Memory B cell (primary cell): ENCODE measurements at regions not wholly inside any gene's neighbourhood (a gene's known extent, or its start where the extent isn't known, plus 50 kb on each side); places are given as distances from the start of the nearest gene placed in this dataset.

Source experiments
- ATAC-seq: fragments of 150-1000 bp; cut with Tn5 transposase; 2 replicates; pipeline ENCODE4 v1.10.0; 2021; ENCODE audit warnings: low read depth, mild to moderate bottlenecking, moderate library complexity
- DNase-seq, 2 donors: peaks; one replicate each; pipeline ENCODE4 v3.0.0; 2022; ENCODE audit warnings: low spot score in 2 of 2
- H3K27ac Mint-ChIP-seq: one replicate; pipeline ENCODE4 v1.8.0; 2022; ENCODE audit warnings: mild to moderate bottlenecking, moderate library complexity, mixed read lengths
- H3K27me3 Mint-ChIP-seq: one replicate; pipeline ENCODE4 v1.8.0; 2022; ENCODE audit warnings: mixed read lengths
- H3K36me3 Mint-ChIP-seq: one replicate; pipeline ENCODE4 v1.8.0; 2022; ENCODE audit warnings: mild to moderate bottlenecking, mixed read lengths
- H3K4me1 Mint-ChIP-seq: one replicate; pipeline ENCODE4 v1.8.0; 2022; ENCODE audit warnings: mixed read lengths
- H3K4me3 Mint-ChIP-seq: one replicate; pipeline ENCODE4 v1.8.0; 2022; ENCODE audit warnings: mild to moderate bottlenecking, moderate library complexity, mixed read lengths
- H3K9me3 Mint-ChIP-seq: one replicate; pipeline ENCODE4 v1.8.0; 2022; ENCODE audit warnings: mixed read lengths

GRCh38 chr3:157786211-157786610, 283.0 kb upstream of the VEPH1 start:
- H3K4me1 Mint-ChIP-seq, result no peaks in the 10 kb centered on the region
- no peak overlapping the region for H3K4me3 Mint-ChIP-seq
- H3K36me3 Mint-ChIP-seq, result no peaks in the 10 kb centered on the region
- no peaks in the 10 kb centered on the region for H3K27me3 Mint-ChIP-seq
- DNase-seq (no peak), ATAC-seq (no peak)
- H3K27ac Mint-ChIP-seq, result no peak overlapping the region
- H3K9me3 Mint-ChIP-seq, result peaks cover 4% of the 10 kb centered on the region

- ATAC-seq (no peak), DNase-seq (no peak)
- Mint-ChIP-seq H3K36me3 (no peaks in the 10 kb centered on the region), H3K27me3 (no peaks in the 10 kb centered on the region), H3K27ac (no peak overlapping the region), H3K9me3 (peaks cover 4% of the 10 kb centered on the region), H3K4me3 (no peak overlapping the region), H3K4me1 (no peaks in the 10 kb centered on the region)
These were observed 282.0 kb upstream of the VEPH1 start for GRCh38 chr3:157785102-157785826.

DNA sequence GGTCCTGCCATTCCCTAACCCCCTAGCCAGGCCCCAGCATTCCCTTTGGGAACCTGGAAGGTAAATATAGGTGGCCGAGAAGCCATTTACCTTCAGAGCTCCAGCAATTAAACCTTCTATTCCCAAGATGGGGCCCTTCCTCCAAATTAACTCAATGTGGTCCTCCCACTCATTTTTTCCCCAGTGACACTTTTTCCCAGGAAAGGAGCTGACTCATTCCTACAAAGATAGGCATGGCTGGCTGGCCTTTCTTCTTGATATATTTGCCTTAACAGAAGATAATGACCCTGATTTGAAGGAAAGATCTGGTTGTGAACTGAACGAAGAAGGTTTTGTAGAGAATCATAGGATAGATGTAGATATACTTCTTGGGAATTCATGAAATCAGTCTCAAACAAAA, 279.0 kb upstream of the VEPH1 start:
- no peak overlapping the region for H3K4me3 Mint-ChIP-seq
- no peaks in the 10 kb centered on the region for H3K27me3 Mint-ChIP-seq
- no peaks in the 10 kb centered on the region for H3K36me3 Mint-ChIP-seq
- DNase-seq, result no peak
- no peak for ATAC-seq
- no peaks in the 10 kb centered on the region for H3K4me1 Mint-ChIP-seq
- no peak overlapping the region for H3K27ac Mint-ChIP-seq
- peaks cover 10% of the 10 kb centered on the region for H3K9me3 Mint-ChIP-seq

- H3K36me3 Mint-ChIP-seq, result no peaks in the 10 kb centered on the region
- no peaks in the 10 kb centered on the region for H3K27me3 Mint-ChIP-seq
- H3K4me3 Mint-ChIP-seq, result no peak overlapping the region
- DNase-seq (no peak), ATAC-seq (no peak)
- no peak overlapping the region for H3K27ac Mint-ChIP-seq
- H3K4me1 Mint-ChIP-seq, result no peaks in the 10 kb centered on the region
- peaks cover 10% of the 10 kb centered on the region for H3K9me3 Mint-ChIP-seq
These were observed 273.6 kb upstream of the VEPH1 start for GRCh38 chr3:157776861-157777260.

DNA sequence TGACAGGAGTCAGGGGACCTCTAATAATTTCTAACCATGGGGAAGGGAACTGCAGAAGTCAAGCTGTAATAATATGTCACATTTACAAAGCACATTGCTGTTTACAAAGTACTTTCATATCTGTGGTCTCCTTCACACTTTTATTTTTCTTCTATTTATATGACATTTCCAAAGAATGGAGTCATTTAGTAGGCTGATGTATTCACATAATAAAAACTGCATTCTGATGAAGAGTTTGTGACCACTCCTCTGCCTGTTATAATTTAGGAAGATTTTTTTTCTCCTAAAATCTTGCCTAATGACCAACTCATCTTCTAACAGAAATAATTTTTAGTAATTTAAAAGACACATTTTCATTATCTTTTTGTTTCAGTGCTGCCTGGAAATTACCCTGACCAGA, 272.2 kb upstream of the VEPH1 start:
- Mint-ChIP-seq H3K27me3 (no peaks in the 10 kb centered on the region), H3K4me1 (no peaks in the 10 kb centered on the region), H3K36me3 (no peaks in the 10 kb centered on the region), H3K4me3 (no peak overlapping the region), H3K27ac (no peak overlapping the region), H3K9me3 (peaks cover 10% of the 10 kb centered on the region)
- DNase-seq, result no peak
- no peak for ATAC-seq

DNA sequence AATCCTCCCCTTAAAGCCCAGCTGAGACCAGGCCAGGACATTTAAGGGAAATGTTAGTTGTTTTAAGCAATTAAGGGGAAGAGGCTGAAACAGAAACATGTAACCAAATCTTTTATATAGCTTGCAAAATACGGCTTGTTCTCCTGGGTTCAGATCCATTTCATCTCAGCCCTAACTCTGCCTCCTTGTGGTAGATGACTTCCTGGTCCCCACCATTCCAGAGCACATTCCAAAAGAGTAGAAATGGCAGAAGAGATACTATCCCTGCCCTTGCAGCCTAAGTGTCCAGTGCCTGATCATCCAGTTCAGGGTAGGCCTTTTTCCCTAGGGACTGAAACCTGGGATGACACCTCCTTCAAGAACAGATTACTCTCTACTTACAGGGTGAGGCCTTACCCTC, 266.2 kb upstream of the VEPH1 start:
- Mint-ChIP-seq H3K36me3 (no peaks in the 10 kb centered on the region), H3K9me3 (no peaks in the 10 kb centered on the region), H3K27me3 (no peaks in the 10 kb centered on the region), H3K27ac (no peak overlapping the region), H3K4me3 (no peak overlapping the region), H3K4me1 (no peaks in the 10 kb centered on the region)
- DNase-seq (no peak), ATAC-seq (no peak)

GRCh38 chr3:157767607-157768006, 264.4 kb upstream of the VEPH1 start:
- Mint-ChIP-seq H3K4me3 (no peak overlapping the region), H3K4me1 (no peaks in the 10 kb centered on the region), H3K27me3 (no peaks in the 10 kb centered on the region), H3K27ac (no peak overlapping the region), H3K9me3 (no peaks in the 10 kb centered on the region), H3K36me3 (no peaks in the 10 kb centered on the region)
- ATAC-seq, result no peak
- DNase-seq, result no peak

DNA sequence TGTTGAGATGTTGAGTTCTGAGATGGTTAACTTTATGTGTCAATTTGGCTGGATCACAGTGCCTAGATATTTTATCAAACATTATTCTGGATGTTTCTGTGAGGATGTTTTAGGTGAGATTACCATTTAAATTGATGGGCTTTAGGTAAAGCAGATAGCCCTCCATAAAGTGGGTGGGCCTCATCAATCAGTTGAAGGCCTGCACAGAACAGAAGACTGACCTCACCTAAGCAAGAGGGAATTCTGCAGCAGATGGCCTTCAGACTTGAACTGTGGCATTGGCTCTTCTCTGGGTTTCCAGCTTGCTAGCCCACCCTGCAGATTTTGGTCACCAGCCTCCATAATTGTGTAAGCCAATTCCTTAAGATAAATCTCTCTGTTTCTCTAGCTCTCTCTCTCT, 260.4 kb upstream of the VEPH1 start:
- ATAC-seq, result no peak
- H3K9me3 Mint-ChIP-seq, result no peaks in the 10 kb centered on the region
- DNase-seq, result no peak
- no peak overlapping the region for H3K4me3 Mint-ChIP-seq
- no peak overlapping the region for H3K27ac Mint-ChIP-seq
- no peaks in the 10 kb centered on the region for H3K36me3 Mint-ChIP-seq
- no peaks in the 10 kb centered on the region for H3K4me1 Mint-ChIP-seq
- H3K27me3 Mint-ChIP-seq, result no peaks in the 10 kb centered on the region

DNA sequence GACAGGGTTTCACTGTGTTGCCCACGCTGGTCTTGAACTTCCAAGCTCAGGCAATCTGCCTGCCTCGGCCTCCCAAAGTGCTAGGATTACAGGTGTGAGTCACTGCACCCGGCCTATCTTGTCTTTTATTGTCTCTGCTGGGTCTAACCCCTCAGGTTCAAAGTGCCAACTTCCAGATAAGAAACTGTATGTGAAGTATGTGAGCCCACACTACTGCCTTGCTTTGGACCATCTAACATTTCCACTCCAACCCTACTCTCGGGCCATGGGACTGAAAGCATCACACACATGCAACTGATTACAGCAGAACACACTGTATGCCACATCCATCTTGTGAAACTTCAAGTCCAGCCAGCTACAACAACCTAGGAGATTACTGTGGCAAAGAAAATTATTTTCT, 256.1 kb upstream of the VEPH1 start:
- no peak for ATAC-seq
- Mint-ChIP-seq H3K9me3 (no peaks in the 10 kb centered on the region), H3K36me3 (no peaks in the 10 kb centered on the region), H3K4me3 (no peak overlapping the region), H3K27ac (no peak overlapping the region), H3K4me1 (no peaks in the 10 kb centered on the region), H3K27me3 (no peaks in the 10 kb centered on the region)
- no peak for DNase-seq

DNA sequence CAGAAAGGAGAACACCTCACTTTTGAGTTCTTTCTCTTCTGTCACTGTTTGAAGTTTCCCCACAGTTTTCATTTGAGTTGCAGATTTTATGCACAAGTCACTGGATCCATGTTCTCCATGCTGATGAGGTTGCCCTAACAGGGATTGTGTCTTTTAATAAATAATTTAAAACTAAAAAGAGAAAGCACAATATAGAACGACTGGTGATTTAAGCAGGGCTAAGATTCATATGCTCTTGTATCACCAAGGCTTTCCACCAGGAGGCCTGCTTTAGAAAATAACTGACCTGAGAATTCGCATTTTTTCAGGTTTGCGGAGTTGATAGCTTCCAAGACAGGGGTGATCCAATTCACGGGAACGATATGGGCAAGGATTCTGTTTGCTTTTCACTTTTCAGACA, 252.0 kb upstream of the VEPH1 start:
- Mint-ChIP-seq H3K9me3 (no peaks in the 10 kb centered on the region), H3K27ac (no peak overlapping the region), H3K27me3 (no peaks in the 10 kb centered on the region), H3K4me3 (no peak overlapping the region), H3K36me3 (no peaks in the 10 kb centered on the region), H3K4me1 (no peaks in the 10 kb centered on the region)
- DNase-seq, result no peak
- no peak for ATAC-seq

- Mint-ChIP-seq H3K36me3 (no peaks in the 10 kb centered on the region), H3K4me1 (no peaks in the 10 kb centered on the region), H3K27ac (no peak overlapping the region), H3K9me3 (peaks cover 2% of the 10 kb centered on the region), H3K27me3 (no peaks in the 10 kb centered on the region), H3K4me3 (no peak overlapping the region)
- DNase-seq (no peak), ATAC-seq (no peak)
These were observed 251.2 kb upstream of the VEPH1 start for GRCh38 chr3:157754451-157754850.

DNA sequence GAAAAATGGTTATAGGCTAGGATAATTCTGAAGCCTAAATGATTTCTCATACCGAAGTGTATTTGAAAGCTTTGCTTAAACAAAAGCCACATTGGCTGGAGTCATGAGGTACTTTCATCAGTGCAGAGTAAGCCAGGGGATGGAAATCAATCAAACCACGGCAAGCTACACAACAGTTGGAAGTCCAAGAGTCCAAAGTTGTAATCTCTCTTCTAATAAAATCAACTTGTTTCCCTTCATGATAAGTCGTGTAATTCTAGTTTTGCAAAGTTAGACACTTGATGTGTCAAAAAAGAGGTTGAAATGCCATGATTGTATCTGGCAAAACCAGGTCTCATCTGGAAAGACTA, 250.5 kb upstream of the VEPH1 start:
- DNase-seq (no peak), ATAC-seq (no peak)
- peaks cover 2% of the 10 kb centered on the region for H3K9me3 Mint-ChIP-seq
- H3K36me3 Mint-ChIP-seq, result no peaks in the 10 kb centered on the region
- no peaks in the 10 kb centered on the region for H3K27me3 Mint-ChIP-seq
- H3K4me1 Mint-ChIP-seq, result no peaks in the 10 kb centered on the region
- no peak overlapping the region for H3K4me3 Mint-ChIP-seq
- H3K27ac Mint-ChIP-seq, result no peak overlapping the region

- no peaks in the 10 kb centered on the region for H3K4me1 Mint-ChIP-seq
- no peaks in the 10 kb centered on the region for H3K36me3 Mint-ChIP-seq
- peaks cover 2% of the 10 kb centered on the region for H3K9me3 Mint-ChIP-seq
- H3K27ac Mint-ChIP-seq, result no peak overlapping the region
- ATAC-seq (no peak), DNase-seq (no peak)
- H3K4me3 Mint-ChIP-seq, result no peak overlapping the region
- no peaks in the 10 kb centered on the region for H3K27me3 Mint-ChIP-seq
These were observed 250.0 kb upstream of the VEPH1 start for GRCh38 chr3:157752956-157753786.

DNA sequence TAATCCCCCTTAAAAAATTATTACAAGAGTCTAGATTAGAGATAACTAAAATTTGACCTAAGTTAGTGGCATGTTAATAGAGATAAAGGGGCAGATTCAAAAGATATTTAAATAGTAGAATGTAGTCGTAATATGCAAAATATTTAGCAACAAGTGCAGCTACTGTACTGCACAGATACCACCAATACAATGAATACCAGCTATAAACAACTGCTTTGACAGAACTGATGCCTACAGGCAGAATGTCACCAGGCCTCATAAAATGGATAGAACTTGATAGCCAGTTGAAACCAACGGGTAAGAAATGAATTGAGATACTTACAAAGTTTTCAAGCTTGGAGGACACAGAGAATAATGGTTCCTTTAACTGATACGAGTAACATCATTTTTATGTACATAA, 249.3 kb upstream of the VEPH1 start:
- no peak overlapping the region for H3K27ac Mint-ChIP-seq
- DNase-seq, result no peak
- H3K4me3 Mint-ChIP-seq, result no peak overlapping the region
- ATAC-seq, result no peak
- H3K9me3 Mint-ChIP-seq, result peaks cover 2% of the 10 kb centered on the region
- no peaks in the 10 kb centered on the region for H3K27me3 Mint-ChIP-seq
- no peaks in the 10 kb centered on the region for H3K4me1 Mint-ChIP-seq
- no peaks in the 10 kb centered on the region for H3K36me3 Mint-ChIP-seq

- Mint-ChIP-seq H3K27ac (no peak overlapping the region), H3K9me3 (peaks cover 2% of the 10 kb centered on the region), H3K36me3 (no peaks in the 10 kb centered on the region), H3K4me3 (no peak overlapping the region), H3K4me1 (no peaks in the 10 kb centered on the region), H3K27me3 (no peaks in the 10 kb centered on the region)
- ATAC-seq (no peak), DNase-seq (no peak)
These were observed 248.2 kb upstream of the VEPH1 start for GRCh38 chr3:157751386-157751785.
